Transverse colon (tissue), 4 donors: ENCODE measurements at regions not wholly inside any gene's neighbourhood (a gene's known extent, or its start where the extent isn't known, plus 50 kb on each side); places are given as distances from the start of the nearest gene placed in this dataset.

Experiments used
- EP300 ChIP-seq: sonication (generic); formaldehyde crosslinking; IDR thresholded peaks from one replicate; pipeline ENCODE4 v1.6.1; 2017; ENCODE audit warnings: antibody characterized with exemption, low read depth
- POLR2A ChIP-seq: fragments of 450-650 bp; IDR thresholded peaks from one replicate; pipeline ENCODE4 v1.6.1; 2016; ENCODE audit warnings: antibody characterized with exemption, mild to moderate bottlenecking, moderate library complexity
- POLR2AphosphoS5 ChIP-seq, 3 donors: sonication (generic); formaldehyde crosslinking; IDR thresholded peaks; one replicate each; pipeline ENCODE4 v1.6.1; 2016; ENCODE audit warnings: antibody characterized with exemption in 3 of 3
- TF ChIP-seq, protein P1 (sequence below), 5 experiments: fragments of 200-600 bp in 3 of 5; fragments of 450-650 bp in 2 of 5; sonication (generic) in 3 of 5; IDR thresholded peaks; 1 replicate in 2 of 5; 2 replicates in 3 of 5; pipeline ENCODE4 v1.5.1; 2016 to 2017; ENCODE audit warnings: antibody characterized with exemption in 5 of 5, inconsistent platforms in 3 of 5, mild to moderate bottlenecking in 2 of 5, moderate library complexity in 1 of 5

GRCh38 chr7:9407816-9408215 is 974.4 kb downstream of the NXPH1 start:
- TF ChIP-seq POLR2A (no peak), POLR2AphosphoS5 (IDR thresholded peaks at IDR 0.05) (no peak), EP300 (no peak)
- TF ChIP-seq, protein P1, sequence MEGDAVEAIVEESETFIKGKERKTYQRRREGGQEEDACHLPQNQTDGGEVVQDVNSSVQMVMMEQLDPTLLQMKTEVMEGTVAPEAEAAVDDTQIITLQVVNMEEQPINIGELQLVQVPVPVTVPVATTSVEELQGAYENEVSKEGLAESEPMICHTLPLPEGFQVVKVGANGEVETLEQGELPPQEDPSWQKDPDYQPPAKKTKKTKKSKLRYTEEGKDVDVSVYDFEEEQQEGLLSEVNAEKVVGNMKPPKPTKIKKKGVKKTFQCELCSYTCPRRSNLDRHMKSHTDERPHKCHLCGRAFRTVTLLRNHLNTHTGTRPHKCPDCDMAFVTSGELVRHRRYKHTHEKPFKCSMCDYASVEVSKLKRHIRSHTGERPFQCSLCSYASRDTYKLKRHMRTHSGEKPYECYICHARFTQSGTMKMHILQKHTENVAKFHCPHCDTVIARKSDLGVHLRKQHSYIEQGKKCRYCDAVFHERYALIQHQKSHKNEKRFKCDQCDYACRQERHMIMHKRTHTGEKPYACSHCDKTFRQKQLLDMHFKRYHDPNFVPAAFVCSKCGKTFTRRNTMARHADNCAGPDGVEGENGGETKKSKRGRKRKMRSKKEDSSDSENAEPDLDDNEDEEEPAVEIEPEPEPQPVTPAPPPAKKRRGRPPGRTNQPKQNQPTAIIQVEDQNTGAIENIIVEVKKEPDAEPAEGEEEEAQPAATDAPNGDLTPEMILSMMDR (IDR thresholded peaks at IDR 0.05), result no peak
